GM18907 (cell line): ENCODE measurements at regions not wholly inside any gene's neighbourhood (a gene's known extent, or its start where the extent isn't known, plus 50 kb on each side); places are given as distances from the start of the nearest gene placed in this dataset.
"Not testable (repeated sequence)": the region's sequence is repeated elsewhere in the genome, so short reads cannot be mapped to it uniquely, and the experiment has no call there.

Experiments
- ATAC-seq: cut with Tn5 transposase; IDR thresholded peaks from one replicate; pipeline ENCODE4 v1.9.1; 2021; ENCODE audit warnings: mild to moderate bottlenecking, moderate library complexity; ENCODE audit not compliant: unreplicated experiment

DNA sequence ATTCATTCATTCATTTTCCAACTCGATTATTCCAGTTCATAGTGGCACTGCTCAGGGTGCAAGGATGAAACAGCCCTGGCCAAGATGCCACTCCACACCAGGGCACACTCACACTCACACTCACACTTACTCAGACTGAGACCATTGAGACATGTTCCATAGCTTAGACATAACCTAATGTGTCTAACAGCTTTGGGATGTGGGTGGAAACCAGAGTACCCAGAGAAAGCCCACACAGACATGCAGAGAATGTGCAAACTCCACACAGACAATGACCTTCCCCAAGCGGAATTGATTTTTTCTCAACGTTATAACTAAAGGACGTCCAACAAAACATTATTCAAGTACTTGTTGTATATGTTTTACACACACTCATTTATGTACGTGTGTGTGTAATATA is 1363.5 kb downstream of the EFNA5 start:
- ATAC-seq = no peak

- ATAC-seq = no peak
Observed at GRCh38 chr5:106306313-106307028, 1364.3 kb downstream of the EFNA5 start.

- no peak for ATAC-seq
Observed at GRCh38 chr5:106303911-106304310, 1366.8 kb downstream of the EFNA5 start.

DNA sequence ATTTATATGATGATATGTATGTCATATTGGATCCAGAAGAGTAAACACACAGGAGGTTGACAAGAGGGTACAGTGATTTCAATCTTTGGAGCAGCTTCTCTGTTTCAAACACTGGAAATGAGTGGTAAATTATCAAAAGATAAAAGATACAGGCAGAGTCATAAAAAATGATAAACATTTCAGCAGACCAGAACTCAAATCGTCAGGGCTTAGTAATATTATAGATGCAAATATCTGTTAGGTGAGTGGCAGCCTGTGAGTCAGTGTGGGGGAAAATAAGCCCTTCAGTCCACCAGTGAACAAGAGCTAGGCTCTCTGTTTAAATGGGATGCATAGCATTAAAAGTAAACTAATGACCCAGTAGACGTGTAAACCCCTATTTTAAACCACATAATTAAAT is 1378.1 kb downstream of the EFNA5 start:
- no peak for ATAC-seq

- ATAC-seq = no peak
Observed at GRCh38 chr5:106290841-106291240, 1379.9 kb downstream of the EFNA5 start.

GRCh38 chr5:106288979-106289378 is 1381.8 kb downstream of the EFNA5 start:
- ATAC-seq = no peak

GRCh38 chr5:106277540-106278096 is 1393.1 kb downstream of the EFNA5 start:
- ATAC-seq = no peak

- ATAC-seq = no peak
Observed at GRCh38 chr5:106269252-106269843, 1401.4 kb downstream of the EFNA5 start.

GRCh38 chr5:106267256-106267655 is 1403.5 kb downstream of the EFNA5 start:
- ATAC-seq = no peak

DNA sequence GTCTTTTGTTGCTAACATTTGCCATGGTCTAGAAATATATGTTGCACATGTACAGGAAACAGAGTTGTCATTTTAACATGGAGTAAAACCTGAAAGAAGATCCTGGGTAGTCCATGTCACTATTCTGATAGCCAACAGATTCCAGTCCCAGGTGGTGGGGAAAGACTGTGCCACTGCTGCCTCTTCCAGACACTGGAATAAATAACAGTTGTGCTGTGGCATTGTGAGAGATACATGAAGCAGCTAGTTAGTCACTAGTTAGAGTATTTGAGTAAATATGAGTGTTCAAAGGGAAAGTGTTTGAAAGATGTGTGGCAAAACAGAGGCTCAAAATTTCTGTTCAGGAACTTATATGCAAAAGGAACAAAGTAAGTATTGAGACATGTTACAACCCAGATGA is 1408.3 kb downstream of the EFNA5 start:
- ATAC-seq = no peak

DNA sequence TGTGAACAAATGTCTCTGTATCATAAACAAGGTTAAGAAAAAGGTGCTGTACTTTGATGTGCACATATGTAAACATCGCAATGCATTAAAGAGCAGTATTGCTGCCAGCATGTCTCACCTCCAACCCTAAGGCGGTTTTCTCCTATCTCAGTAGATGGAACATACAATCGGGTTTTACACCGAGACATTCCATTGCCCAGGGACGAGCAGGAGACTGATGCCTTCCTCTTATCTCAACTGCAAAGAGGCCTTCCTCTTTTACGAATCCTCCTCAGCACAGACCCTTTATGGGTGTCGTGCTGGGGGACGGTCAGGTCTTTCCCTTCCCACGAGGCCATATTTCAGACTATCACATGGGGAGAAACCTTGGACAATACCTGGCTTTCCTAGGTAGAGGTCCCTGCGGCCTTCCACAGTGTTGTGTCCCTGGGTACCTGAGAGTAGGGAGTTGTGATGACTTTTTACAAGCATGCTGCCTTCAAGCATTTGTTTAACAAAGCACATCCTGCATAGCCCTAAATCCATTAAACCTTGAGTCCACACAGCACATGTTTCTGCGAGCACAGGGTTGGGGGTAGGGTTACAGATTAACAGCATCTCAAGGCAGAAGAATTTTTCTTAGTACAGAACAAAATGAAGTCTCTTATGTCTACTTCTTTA is 1411.2 kb downstream of the EFNA5 start:
- not testable (repeated sequence) for ATAC-seq

DNA sequence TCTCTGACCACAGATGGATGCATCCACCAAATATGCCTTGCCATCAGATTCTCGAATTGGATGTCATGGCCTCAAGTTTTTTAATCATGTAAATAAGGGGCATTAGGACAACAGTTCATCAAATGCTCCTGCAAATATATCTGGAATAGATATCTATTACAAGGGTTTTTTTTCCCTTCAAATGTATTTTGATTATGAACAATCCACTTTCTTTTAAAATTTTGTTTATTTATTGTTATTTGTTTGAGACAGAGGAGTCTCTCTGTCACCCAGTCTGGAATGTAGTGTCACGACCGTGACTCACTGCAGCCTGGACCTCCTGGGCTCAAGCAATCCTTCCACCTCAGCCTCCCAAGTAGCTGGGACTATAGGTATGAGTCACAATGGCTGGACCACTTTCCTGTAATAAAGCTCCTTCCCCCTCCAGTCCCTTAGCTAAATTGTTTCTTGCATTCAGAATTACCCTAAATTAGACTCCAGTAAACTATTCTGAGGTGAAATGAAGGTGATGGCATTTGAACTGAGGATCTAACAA is 1412.1 kb downstream of the EFNA5 start:
- no peak for ATAC-seq

DNA sequence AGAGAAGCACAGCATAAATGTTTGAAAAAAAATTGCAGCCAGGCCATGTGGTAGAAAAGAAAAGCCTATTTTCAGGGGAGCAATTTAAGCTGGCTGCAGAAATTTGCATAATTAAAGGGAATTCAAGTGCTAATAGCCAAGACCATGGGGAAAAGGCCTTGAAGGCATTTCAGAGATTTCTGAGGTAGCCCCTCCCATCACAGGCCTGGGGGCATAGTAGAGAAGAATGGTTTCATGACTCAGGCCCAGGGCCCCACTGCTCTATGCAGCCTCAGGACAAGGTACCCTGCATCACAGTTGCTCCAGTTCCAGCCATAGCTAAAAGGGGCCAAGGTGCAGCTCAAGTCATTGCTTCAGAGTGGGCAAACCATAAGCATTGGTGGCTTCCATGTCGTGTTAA is 1416.0 kb downstream of the EFNA5 start:
- no peak for ATAC-seq

- not testable (repeated sequence) for ATAC-seq
Observed at GRCh38 chr5:106246044-106246745, 1424.5 kb downstream of the EFNA5 start.

- ATAC-seq = no peak
Observed at GRCh38 chr5:106241409-106241808, 1429.3 kb downstream of the EFNA5 start.

GRCh38 chr5:106205916-106206571 is 1464.7 kb downstream of the EFNA5 start:
- no peak for ATAC-seq

- no peak for ATAC-seq
Observed at GRCh38 chr5:106202035-106202434, 1468.7 kb downstream of the EFNA5 start.

DNA sequence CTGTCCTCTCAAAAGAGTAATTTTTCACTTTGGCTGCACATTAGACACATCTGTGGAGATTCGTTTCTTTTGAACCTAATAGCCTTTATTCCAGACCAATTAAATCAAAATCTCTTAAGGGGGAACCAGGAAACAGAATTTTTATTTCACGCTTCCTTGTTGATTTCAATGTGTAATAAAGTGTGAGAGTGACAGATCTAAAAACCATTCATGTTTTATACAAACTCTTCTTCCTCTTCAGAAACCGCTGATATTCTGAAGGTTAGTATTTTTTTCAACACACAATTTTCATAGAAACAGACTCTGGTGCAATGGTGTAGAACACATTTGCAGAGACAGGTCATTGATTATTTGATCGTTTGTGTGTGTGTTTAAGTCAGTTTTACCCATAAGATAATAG is 1469.8 kb downstream of the EFNA5 start:
- ATAC-seq = no peak

GRCh38 chr5:106195679-106196474 is 1474.9 kb downstream of the EFNA5 start:
- ATAC-seq = no peak
